ENCODE measurements at regions not wholly inside any gene's neighbourhood (a gene's known extent, or its start where the extent isn't known, plus 50 kb on each side); places are given as distances from the start of the nearest gene placed in this dataset.

GRCh38 chr5:79893485-79893884 lies 97.6 kb downstream of the MTX3 start:
- no peak for TF ChIP-seq CTCF (IDR thresholded peaks at IDR 0.05)
- TF ChIP-seq POLR2A (IDR thresholded peaks at IDR 0.05) = no peak
